ENCODE measurements at regions not wholly inside any gene's neighbourhood (a gene's known extent, or its start where the extent isn't known, plus 50 kb on each side); places are given as distances from the start of the nearest gene placed in this dataset.
"Not testable (repeated sequence)": the region's sequence is repeated elsewhere in the genome, so short reads cannot be mapped to it uniquely, and the experiment has no call there.

DNA sequence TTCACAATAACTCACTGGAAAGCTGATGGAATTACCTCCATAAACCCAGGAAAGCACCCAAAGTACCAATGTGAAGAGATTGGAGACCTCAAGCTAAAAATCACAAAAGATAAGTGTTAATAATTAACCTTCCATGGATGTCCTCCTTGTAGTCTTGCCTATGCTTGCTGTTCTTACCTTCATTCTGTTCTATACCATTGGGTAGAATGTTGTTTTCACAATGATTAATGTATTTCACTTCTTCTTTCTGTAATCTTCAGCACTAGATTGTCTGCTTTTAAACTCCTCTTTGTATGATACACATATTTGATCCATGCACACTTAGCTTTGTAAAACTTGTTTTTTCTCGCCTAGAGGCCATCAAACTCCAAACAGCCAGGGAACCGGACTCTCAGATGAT is 570.3 kb downstream of the RAPGEF2 start:
- no peak for DNase-seq

DNA sequence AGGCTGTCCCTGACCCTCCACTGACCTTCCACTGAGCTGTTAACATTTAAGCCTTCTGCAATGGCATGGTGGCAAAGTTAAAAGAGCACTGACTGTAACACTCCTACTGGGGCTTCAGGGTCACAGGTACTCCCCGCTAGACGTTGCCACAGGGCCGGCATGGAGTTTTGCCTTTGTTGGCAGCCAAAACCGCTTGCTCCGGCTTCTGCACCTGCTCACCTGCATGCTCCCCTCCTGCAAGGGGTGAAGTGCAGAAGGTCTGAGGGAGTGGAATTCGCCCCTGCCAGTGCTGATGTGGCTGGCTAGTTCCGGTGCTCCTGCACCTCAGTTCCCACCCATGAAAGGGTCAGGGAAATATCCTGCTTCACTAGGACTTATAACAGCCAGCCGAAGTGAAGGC is 571.4 kb downstream of the RAPGEF2 start:
- DNase-seq: no peak

DNA sequence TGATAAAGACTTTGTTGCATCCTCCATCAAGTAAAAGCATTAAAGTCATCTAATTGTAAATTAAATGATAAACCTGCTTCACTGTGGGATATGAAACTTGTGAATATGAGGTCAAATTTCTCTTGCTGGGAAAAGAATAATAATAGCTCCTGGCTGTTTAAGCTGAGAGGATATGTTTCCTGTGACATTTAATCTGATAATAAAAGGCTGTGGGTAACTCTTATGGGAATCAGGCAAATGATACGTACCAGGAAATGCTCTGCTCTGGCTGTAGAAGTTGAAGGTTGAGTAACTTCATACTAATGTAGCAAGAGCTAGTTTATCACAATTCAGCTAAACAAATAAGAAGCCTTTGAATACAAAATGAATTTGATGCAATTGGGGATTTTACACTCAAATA is 574.6 kb downstream of the RAPGEF2 start:
- DNase-seq: no peak

DNA sequence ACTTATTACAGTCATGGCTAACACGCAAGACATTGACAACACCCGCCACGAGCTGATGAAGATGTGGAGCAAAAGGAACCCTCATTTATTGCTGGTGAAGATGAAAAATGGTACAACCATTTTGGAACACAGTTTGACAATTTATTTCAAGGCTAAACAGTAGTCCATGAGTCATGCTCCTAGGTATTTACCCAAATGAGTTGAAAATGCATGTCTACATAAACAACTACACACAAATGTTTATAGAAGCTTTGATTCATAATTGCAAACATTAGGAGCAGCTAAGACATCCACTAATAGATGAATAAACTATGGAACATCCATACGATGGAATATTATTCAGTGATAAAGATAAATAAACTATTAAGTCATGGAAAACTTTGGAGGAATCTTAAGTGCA is 580.1 kb downstream of the RAPGEF2 start:
- DNase-seq: no peak

DNA sequence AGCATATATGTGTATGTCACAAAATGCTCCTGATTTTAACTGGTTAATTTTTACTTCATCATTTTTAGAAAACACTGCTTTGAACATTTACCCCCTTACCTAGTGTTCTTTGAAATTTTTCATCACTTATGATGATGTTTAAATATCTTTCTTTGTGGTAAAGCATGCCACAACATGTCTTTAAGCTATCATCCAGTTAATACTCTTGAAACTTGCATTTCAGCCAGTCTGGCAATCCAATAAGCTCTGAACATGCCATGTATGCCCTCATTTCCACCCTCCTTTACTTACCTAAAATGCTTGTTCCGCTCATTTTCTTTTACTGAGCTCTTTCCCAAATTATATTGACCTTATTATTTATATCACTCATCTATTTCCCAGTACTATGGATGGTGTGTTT is 581.2 kb downstream of the RAPGEF2 start:
- no peak for DNase-seq

DNA sequence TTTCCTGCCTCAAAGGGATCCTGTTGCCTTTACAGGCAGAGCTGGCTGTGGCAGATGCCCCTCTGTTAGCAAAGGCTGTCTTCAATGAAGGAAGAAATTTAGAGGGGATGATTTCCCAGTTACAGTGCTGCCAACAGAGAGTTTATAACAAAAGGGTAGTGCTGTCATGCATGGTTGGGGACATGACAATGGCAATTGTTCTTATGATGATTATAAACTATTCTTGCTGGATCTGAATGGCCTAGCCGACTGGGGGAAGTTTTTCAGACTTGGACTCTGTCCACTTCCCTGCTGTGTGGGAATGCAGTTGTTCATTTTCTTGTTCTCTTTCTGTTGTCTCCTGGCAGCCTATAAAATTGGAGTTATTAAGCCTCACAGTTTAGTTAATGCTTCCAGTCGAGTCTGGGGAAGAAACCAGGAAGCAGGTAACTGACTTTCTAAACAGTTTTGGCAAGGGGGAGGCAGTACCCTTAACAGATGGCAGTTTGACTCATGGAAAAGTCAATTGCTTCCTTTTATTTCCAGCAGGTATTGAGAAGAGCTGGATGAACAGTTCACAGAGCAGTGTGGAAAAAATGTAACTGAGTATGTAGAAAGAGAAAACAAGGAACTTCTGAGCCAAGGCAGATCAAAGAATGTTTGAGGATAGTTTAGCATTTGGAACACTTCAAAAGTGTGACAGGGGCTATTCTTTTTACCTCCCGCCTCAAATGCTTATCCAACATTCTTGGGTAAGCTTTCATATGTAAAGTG is 582.6 kb downstream of the RAPGEF2 start:
- DNase-seq: no peak

DNA sequence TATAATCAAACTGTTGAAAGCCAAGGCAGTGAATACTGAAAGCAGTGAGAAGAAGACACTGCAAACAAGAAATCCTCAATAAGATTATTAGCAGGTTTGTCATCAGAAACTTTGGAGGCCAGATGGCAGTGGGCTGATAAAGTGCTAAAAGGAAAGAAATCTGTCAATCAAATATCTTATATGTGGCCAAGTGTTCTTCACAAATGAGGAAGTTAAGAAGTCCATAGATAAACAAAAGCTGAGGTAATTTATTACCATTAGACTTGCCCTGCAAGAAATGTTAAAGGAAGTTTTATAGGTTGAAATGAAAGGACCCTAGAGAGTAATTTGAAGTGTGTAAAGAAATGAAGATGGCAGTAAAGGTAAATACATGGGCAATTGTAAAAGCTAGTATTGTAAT is 586.6 kb downstream of the RAPGEF2 start:
- DNase-seq: no peak

DNA sequence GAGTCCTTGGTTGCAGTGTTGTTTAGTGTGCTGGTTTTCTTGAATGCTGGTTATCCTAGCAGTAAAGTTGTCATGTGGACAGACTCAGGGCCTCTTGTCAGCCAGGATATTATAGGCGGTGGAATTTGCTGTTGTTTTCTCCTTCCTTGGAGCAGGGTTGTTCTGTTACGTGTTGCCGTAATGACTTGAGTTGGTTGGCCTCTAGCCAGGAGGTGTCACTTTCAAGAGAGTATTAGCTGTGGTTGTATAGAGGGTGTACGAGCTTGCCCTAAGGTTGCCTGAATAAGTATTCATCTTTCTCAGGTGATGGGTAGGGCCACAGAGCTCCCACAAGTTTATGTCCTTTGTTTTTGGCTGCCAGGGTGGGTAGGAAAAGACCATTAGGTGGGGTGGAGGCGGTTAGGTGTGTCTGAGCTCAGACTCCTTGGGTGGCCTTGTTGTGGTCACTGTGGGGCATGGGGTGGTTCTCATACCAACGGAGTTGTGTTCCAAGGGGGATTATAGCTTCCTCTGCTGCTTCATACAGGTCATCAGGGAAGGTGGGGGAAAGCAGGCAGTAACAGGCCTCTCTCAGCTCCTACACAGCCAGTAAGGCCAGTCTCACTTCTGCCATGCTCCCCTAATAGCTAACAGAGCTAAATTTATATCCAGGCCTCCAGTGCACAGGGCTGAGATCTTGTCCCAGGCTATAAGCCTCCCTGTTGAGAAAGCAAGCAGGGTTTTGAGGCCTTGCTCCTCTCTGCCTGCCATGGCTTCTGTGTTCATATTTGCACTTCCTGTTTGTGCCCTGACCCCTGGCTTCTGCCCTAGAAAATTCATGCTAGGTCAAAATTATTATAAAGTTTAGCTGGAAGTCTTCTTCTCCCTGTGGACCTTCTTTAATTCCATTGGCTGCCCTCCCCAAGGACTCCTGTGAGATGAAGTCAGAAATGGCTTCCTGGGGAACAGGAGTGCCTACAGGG is 594.7 kb downstream of the RAPGEF2 start:
- DNase-seq: no peak

DNA sequence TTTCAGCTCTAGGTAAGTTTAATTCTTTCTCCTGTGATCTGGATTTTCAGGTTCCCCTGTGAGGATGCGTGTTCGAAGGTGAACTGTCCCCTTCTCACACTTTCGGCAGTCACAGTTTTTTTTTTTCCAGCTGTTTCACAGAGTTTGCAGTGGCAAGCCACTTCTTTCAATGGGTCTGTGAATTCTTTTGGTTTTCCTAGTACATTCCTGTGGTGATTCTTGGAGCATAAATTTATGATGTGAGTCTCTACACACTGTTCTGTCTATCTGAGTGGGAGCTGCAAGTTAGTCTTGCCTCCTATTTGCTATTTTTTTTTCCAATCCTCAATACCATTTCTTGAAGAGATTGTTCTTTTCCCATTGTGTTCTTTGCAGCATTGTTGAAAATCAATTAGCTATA is 595.5 kb downstream of the RAPGEF2 start:
- DNase-seq: no peak

DNA sequence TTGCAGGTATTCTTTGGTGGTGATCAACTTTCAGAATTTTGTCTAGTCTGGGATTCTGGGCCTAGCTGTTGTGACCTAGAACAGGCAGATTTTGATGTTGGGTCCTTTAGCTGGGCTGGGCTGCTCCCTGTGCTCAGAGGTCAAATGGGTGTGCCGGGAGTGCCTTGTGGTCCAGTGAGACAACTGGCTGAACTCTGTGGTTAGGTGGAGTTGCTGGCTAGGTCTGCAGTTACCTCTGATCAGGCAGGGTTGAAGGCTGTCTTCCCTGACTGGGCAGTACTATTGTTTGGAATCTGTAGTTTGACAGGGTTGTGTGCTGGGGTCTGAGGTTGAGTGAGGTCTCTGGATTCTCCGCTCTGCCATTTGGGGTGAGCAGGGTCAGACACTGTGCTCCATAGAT is 599.3 kb downstream of the RAPGEF2 start:
- DNase-seq: no peak

DNA sequence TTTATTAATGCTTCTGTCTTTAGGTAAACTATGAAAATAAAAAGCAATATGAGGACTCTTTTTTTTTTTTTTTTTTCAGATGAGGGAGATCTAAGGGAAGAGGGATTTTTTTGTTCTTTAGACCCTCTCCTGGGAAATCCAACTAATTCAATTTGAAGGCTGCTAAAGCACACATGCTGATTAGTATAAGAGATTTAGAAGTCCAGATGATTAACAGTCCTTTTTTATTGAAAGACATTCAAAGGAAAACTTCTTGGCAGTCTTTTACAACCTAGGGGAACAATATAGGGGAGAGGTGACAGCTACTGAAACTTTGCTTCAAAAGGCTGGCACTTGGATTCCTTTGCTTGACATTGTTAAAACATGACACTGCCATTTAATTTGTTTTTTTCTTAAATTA is 602.5 kb downstream of the RAPGEF2 start:
- no peak for DNase-seq

DNA sequence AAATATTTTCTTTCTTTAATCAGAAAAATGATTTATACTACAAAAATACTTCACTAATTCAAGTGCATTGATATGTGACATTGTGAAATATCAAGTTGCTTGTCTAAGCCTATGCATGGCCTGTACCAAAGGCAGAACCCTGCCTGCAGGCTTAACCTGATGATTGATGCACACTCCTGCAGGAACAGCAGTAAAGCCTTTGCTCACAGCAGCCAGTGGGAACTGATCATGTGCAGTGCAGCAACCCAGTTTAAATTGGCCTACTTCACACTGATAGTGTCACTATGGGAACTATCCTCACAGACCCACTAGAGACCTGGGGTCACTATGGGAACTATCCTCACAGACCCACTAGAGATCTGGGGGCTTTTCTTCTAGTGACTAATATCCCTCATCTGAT is 603.8 kb downstream of the RAPGEF2 start:
- DNase-seq: no peak

DNA sequence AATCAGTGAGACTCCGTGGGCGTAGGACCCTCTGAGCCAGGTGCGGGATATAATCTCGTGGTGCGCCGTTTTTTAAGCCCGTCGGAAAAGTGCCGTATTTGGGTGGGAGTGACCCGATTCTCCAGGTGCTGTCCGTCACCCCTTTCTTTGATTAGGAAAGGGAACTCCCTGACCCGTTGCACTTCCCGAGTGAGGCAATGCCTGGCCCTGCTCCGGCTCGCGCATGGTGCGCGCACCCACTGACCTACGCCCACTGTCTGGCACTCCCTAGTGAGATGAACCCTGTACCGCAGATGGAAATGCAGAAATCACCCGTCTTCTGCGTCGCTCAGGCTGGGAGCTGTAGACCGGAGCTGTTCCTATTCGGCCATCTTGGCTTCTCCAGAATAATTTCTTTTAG is 612.3 kb downstream of the RAPGEF2 start:
- not testable (repeated sequence) for DNase-seq

DNA sequence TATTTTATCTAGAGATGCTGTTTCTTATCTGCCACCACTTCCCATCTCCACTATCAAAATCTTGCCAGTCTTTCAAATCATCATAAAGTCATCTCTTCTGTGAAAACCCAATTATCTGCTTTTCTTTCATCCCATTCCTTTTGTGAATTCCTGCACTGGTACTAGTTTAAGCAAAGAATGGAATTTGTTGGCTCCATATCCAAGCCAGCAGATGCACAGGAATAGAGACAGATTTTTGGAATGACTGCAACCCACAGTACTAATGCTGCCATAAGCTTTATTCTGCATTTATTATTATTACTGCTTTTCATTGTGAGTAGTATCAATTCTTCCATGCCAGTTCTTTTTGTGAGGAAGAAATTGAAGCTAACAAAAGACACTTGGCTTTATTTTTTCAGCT is 616.7 kb downstream of the RAPGEF2 start:
- no peak for DNase-seq

DNA sequence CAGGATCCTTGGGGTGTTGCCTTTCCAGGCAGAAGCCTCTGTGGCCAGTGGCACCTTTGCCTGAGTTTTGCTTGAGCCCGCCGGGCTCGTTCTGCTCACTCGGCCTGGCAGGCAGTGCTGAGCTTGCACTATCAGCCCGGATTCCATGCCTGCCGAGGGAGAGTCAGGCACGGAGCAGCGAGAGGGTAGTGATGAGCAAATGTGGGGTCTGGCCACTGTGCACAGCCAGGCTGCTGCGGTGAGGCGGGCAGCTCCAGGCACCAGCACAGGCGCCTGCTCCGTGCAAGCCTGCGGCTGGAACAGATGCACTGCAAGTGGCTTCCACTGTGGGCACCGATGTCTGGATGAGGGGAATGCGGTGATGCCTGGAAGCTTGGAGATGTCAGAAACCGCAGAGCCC is 619.2 kb downstream of the RAPGEF2 start:
- DNase-seq: no peak

DNA sequence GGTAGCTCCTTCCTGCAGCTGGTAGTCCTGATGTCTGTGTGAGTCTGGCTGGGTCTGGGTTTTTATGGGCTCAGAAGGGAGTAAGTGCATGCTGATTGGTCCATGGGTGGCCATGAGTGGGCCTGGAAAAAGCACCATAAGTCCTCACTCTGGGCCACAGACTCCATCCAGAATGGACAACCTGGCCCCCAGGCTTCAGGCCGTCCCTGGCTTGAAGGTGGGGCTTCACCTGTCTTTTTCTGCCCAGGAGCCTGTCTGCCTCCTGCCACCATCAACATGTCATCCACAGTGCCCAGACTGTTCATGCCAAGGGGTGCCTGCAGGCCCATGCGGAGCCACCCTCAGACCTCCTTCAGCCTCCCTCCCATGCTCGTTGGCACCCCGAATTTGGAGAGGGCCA is 620.0 kb downstream of the RAPGEF2 start:
- DNase-seq: no peak

DNA sequence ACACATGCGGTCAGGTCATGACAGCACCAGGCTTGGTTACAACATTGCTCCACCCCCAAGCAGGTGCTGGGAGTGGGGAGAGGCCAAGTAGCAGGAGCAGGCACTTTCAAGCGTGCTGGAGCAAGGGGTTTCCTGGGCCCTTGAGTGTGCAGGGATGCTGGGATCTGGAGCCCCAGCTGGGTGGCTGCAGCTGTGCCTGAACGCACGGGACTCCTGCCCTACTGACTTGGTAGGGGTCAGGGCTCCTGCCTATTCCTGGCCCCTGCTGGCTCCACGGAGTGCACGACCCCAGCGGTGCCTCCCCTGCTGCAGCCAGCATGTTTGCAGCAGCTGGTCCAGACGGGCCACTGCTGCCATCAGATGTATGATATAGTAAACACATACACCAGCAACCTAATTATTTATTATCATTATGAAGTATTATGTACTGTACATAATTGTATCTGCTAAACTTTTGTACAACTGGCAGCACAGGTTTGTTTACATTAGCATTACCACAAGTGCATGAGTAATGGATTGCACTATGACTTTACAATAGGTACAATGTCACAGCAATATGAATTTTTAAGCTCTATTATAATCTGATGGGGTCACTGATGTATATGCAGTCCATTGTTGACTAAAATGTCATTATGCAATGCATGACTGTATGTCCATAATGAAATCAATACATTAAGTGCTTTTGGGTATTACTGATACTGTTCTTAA is 620.6 kb downstream of the RAPGEF2 start:
- no peak for DNase-seq

DNA sequence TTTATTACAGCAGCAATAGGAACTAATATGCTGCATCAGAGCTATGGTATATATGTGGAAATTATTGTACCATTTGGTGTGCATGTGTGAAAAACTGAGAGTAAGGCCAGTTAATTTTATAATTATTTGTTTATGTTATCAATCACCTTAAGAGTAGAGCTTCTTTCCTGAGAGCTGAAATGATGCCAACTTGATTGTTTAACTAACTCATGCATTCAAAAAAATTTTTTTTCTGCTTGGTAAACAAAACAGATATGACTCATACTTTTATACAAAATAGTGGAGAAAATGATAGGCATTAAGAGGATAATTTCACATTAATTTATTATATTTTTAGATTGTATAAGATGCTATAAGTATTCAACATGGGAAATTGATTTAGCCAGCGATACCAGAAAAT is 622.7 kb downstream of the RAPGEF2 start:
- no peak for DNase-seq

DNA sequence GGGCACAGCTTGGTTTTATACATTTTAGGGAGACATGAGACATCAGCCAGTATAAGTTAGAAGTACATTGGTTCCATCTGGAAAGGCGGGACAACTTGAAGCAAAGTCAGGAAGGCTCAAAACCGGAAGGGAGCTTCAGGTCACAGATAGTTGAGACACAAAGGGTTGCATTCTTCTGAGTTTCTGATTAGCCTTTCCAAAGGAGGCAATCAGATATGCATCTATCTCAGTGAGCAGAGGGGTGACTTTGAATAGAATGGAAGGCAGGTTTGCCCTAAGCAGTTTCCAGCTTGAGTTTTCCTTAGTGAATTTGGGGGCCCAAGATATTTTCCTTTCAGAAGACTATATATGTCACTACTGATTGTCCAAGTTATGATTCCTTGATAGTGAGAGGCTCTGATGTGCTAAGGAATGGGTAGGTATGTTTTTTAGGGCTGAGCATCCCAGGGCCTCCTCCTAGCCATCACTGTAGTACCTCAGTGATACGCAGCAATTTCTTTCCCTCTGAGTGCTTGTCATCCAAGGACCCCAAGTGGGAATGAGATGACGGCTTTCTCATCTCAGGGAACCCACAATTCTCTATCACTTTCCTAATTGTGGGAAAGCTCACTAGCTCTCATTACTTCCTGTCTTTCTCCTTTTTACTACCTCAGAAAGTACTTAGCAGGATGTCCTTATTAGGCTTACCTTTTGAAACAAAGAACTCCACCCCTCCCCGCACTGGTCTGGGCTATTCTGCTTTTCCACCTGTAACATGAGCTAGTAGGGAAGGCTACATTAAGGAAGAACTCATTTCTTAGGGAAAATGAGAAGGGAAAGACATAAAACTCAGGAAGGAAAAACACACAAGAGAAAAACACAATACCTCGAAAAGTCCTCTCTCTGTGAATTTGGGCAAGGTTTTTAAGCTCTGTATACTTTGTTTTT is 632.7 kb downstream of the RAPGEF2 start:
- DNase-seq: no peak

DNA sequence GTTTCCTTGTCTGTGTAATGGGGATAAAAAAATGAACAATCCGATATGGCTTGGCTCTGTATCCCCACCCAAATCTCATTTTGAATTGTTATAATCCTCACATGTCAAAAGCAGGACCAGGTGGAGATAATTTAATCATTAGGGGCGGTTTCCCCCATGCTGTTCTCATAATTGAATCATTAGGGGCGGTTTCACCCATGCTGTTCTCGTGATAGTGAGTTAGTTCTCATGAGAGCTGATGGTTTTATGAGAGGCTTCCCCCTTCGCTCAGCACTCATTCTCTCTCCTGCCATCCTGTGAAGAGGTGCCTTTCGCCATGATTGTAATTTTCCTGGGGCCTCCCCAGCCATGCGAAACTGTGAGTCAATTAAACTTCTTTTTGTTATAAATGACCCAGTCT is 633.5 kb downstream of the RAPGEF2 start:
- no peak for DNase-seq

DNA sequence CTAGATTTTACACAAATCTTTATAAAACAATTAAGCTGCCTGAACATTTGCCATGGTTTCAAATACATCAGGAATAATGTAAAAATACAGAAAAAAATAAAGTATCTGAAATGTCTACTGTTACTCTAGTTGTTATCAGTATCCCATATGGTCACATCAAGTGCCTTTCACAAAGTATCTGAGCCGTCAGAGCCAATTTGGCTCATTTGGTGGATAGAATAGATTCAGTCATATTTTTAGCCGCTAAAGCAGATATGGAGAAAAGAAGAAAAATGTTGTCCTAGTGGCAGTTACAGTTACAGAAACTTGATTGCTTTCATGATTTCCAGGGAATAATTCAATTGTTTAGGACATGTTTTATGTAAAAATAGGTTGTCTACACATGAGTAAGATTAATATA is 641.1 kb downstream of the RAPGEF2 start:
- DNase-seq: no peak

DNA sequence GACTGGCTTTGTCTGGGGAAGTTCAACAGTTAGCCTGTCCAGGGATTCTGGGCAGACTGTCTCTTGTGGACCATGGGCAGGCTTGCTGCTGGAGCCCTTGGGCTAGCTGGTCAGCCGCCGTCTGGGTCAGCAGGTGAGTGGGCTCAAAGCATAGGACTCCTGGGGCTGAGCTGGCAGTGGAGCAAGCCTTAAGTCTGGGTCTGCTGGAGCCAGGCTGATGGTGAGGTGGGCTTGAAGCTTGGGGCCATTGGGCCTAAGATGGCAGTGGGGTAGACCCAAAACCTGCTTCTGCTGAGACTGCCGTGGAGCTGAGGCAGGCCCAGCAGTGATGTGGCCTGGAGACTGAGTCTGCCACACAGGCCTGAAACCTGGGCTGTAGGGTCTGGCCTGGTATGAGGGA is 645.1 kb downstream of the RAPGEF2 start:
- no peak for DNase-seq

Data from inflammatory macrophage treated with lipopolysaccharide for 4 hours (primary cell).